ENCODE measurements at regions not wholly inside any gene's neighbourhood (a gene's known extent, or its start where the extent isn't known, plus 50 kb on each side); places are given as distances from the start of the nearest gene placed in this dataset.
A peak's percentile ranks its signal among the peaks of the same experiment; 100 is the strongest.

DNA sequence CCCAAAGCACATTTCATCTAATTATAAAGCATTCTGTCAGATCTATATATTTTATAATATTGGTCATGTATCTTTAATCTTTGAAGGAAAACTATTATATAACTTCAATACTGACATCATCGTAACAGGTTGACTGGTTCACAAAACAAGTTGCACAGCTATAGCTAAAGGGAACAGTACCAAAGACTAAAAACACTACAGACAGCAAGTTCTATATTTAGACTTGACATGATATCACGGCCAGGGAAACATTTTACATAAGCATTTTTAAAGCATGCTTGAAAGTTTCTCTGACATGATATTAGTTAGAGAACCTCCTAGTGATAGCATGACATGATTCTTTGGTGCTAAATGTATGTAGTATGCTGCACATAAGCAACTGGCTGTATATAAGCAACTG lies 182.5 kb downstream of the NDFIP2 start:
- Histone ChIP-seq H3K4me1 (peaks cover 0 to 5% (median 2%) of the 10 kb centered on the region in 4 donors), H3K4me3 (no peak overlapping the region), H3K27ac (no peak overlapping the region), H3K9me3 (no peaks in the 10 kb centered on the region), H3K36me3 (no peaks in the 10 kb centered on the region), H3K27me3 (no peaks in the 10 kb centered on the region)
- WGBS, 2 donors, result 52 to 63% methylated on average over 2 of the region's 2 CpGs
- no peak for ATAC-seq (ENCODE audit: low FRiP score in 2 of 2)
- DNase-seq, result no peak
- TF ChIP-seq EP300 (IDR thresholded peaks at IDR 0.05) (no peak), POLR2A (IDR thresholded peaks at IDR 0.05) (no peak), POLR2AphosphoS5 (IDR thresholded peaks at IDR 0.05) (no peak)
- TF ChIP-seq, protein P1, sequence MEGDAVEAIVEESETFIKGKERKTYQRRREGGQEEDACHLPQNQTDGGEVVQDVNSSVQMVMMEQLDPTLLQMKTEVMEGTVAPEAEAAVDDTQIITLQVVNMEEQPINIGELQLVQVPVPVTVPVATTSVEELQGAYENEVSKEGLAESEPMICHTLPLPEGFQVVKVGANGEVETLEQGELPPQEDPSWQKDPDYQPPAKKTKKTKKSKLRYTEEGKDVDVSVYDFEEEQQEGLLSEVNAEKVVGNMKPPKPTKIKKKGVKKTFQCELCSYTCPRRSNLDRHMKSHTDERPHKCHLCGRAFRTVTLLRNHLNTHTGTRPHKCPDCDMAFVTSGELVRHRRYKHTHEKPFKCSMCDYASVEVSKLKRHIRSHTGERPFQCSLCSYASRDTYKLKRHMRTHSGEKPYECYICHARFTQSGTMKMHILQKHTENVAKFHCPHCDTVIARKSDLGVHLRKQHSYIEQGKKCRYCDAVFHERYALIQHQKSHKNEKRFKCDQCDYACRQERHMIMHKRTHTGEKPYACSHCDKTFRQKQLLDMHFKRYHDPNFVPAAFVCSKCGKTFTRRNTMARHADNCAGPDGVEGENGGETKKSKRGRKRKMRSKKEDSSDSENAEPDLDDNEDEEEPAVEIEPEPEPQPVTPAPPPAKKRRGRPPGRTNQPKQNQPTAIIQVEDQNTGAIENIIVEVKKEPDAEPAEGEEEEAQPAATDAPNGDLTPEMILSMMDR (IDR thresholded peaks at IDR 0.05), result no peak

DNA sequence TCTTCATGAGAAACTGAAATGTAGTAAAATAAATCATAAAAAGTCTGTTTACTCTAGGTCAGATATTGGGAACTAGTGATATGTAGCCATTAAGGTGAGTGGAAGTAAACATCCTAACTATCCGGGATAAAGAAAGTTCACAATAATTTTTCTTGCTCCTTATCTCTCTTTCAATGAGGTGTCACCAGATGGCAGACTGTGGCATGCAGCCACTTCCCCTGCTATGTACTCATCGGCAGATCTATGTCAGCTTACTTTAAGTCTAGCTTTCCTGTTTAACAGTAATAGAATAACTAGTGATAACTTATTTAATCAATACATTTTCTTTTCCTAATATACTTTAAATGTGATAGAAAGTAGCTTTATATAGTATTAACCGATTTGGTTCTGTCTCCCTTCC lies 181.9 kb downstream of the NDFIP2 start:
- Histone ChIP-seq H3K27ac (no peak overlapping the region), H3K4me3 (no peak overlapping the region), H3K27me3 (no peaks in the 10 kb centered on the region), H3K36me3 (no peaks in the 10 kb centered on the region), H3K4me1 (peaks cover 0 to 8% (median 3%) of the 10 kb centered on the region in 4 donors), H3K9me3 (no peaks in the 10 kb centered on the region)
- TF ChIP-seq POLR2AphosphoS5 (IDR thresholded peaks at IDR 0.05) (no peak), POLR2A (IDR thresholded peaks at IDR 0.05) (no peak), EP300 (IDR thresholded peaks at IDR 0.05) (no peak)
- TF ChIP-seq, protein P1 (IDR thresholded peaks at IDR 0.05), result no peak
- WGBS, 2 donors, result 17 to 23% methylated on average over 3 of the region's 3 CpGs
- ATAC-seq (ENCODE audit: low FRiP score in 2 of 2) (no peak), DNase-seq (no peak)

- Histone ChIP-seq H3K36me3 (no peaks in the 10 kb centered on the region), H3K4me3 (no peak overlapping the region), H3K27me3 (no peaks in the 10 kb centered on the region), H3K27ac (no peak overlapping the region), H3K9me3 (no peaks in the 10 kb centered on the region), H3K4me1 (peaks cover 0 to 8% (median 3%) of the 10 kb centered on the region in 4 donors)
- WGBS, 2 donors, result 73 to 80% methylated on average over 3 of the region's 3 CpGs
- DNase-seq (no peak), ATAC-seq (ENCODE audit: low FRiP score in 2 of 2) (no peak)
- TF ChIP-seq, protein P1 (IDR thresholded peaks at IDR 0.05), result no peak
- no peak for TF ChIP-seq POLR2A (IDR thresholded peaks at IDR 0.05)
- no peak for TF ChIP-seq POLR2AphosphoS5 (IDR thresholded peaks at IDR 0.05)
- no peak for TF ChIP-seq EP300 (IDR thresholded peaks at IDR 0.05)
Measured at GRCh38 chr13:79660361-79660760, 179.4 kb downstream of the NDFIP2 start.

DNA sequence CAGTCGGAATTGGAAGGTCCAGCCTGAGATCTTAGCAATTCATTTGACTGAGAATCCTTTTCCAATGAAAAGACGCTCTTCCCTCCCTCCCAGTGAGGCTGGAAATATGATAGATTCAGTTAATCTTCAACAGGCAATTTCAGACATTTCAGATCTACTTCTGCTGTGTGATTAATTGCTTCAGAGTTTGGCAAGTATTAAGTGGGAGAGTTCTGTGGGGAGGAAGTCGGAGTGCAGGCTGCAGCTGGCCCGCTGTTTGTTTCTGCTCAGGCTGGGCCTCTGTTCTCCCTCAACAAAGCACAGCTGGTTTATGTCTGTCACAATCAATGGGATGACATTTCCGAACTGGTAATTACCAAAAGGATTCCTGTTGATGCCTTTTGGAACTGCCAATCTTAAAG lies 178.2 kb downstream of the NDFIP2 start:
- no peaks in the 10 kb centered on the region for H3K9me3 ChIP-seq
- H3K36me3 ChIP-seq, result no peaks in the 10 kb centered on the region
- H3K4me3 ChIP-seq, result no peak overlapping the region
- ATAC-seq (ENCODE audit: low FRiP score in 2 of 2) (peak; percentile 40 to 43), DNase-seq (no peak)
- no peaks in the 10 kb centered on the region for H3K27me3 ChIP-seq
- TF ChIP-seq POLR2A (IDR thresholded peaks at IDR 0.05) (no peak), EP300 (IDR thresholded peaks at IDR 0.05) (no peak), POLR2AphosphoS5 (IDR thresholded peaks at IDR 0.05) (peak in 1 of 2 donors; percentile 10)
- TF ChIP-seq, protein P1 (IDR thresholded peaks at IDR 0.05), result no peak
- peaks cover 0 to 8% (median 3%) of the 10 kb centered on the region in 4 donors for H3K4me1 ChIP-seq
- WGBS, 2 donors, result 38 to 46% methylated on average over 5 of the region's 5 CpGs
- no peak overlapping the region for H3K27ac ChIP-seq

GRCh38 chr13:79658333-79658975 lies 177.5 kb downstream of the NDFIP2 start:
- Histone ChIP-seq H3K36me3 (no peaks in the 10 kb centered on the region), H3K27ac (no peak overlapping the region), H3K27me3 (no peaks in the 10 kb centered on the region), H3K9me3 (no peaks in the 10 kb centered on the region), H3K4me1 (peaks cover 0 to 8% (median 3%) of the 10 kb centered on the region in 4 donors), H3K4me3 (no peak overlapping the region)
- DNase-seq, result no peak
- ATAC-seq (ENCODE audit: low FRiP score in 2 of 2), result peak in 1 of 2 donors; percentile 6
- TF ChIP-seq EP300 (IDR thresholded peaks at IDR 0.05) (no peak), POLR2AphosphoS5 (IDR thresholded peaks at IDR 0.05) (no peak), POLR2A (IDR thresholded peaks at IDR 0.05) (no peak)
- TF ChIP-seq, protein P1 (IDR thresholded peaks at IDR 0.05), result no peak
- 66 to 80% methylated on average over 2 to 3 of the region's 3 CpGs for WGBS, 2 donors
